Glomerular visceral epithelial cell (primary cell): ENCODE measurements at regions not wholly inside any gene's neighbourhood (a gene's known extent, or its start where the extent isn't known, plus 50 kb on each side); places are given as distances from the start of the nearest gene placed in this dataset.
A peak's percentile ranks its signal among the peaks of the same experiment; 100 is the strongest.
"Not testable (repeated sequence)": the region's sequence is repeated elsewhere in the genome, so short reads cannot be mapped to it uniquely, and the experiment has no call there.

Source experiments
- DNase-seq: peaks from one replicate; pipeline ENCODE4 v3.0.0-alpha.2; 2016; ENCODE audit errors: extremely low spot score

DNA sequence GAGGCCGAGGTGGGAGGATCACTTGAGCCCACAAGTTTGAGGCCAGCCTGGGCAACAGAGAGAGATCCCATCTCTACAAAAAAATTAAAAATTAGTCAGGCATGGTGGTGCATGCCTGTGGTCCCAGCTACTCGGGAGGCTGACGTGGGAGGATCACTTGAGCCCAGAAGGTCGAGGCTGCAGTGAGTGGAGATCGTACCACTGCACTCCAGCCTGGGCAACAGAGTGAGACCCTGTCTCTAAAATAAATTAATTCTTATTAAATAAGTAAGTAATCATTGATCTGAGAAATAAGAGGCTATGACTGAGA is 452.6 kb downstream of the SOX9 start:
- DNase-seq = not testable (repeated sequence)

DNA sequence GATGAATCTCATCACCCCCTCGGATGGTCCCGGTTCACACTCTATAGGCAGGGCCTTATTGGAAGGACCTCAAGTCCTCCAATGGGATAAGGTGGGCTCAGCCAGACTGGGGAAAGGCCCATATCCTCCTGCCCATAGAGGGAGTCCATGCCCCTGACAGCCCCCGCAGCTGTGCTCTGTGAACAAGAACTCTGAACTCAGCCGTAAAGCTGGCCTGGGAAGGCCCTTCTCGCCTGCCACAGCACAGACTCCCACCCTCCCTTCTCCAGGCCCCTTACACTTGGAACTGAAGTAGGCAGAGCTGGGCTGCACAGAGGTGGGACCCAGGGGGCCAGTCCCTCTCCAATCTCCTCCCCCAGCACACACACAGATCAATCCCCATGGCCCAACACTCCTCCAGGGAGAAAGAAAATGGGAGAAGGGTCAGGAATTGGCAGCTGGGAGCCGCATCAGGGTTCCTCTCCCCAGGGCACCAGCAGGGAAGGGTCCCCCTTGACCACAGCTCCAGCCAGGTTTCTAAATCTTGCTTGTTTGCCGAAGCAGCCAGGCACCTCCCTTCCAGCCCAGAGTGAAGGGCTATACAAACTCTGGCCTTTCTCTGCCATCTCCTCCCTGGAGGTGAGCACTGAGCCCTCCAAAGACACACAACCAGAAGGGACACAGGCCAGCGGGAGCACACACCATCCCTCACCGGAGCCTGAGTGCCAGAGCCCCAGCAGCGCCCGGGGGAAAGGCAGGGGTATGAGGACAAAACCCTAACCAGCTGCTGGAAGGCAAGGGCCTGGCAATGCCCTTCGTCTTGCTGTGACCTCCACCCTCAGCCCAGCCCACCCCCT is 454.1 kb downstream of the SOX9 start:
- no peak for DNase-seq

DNA sequence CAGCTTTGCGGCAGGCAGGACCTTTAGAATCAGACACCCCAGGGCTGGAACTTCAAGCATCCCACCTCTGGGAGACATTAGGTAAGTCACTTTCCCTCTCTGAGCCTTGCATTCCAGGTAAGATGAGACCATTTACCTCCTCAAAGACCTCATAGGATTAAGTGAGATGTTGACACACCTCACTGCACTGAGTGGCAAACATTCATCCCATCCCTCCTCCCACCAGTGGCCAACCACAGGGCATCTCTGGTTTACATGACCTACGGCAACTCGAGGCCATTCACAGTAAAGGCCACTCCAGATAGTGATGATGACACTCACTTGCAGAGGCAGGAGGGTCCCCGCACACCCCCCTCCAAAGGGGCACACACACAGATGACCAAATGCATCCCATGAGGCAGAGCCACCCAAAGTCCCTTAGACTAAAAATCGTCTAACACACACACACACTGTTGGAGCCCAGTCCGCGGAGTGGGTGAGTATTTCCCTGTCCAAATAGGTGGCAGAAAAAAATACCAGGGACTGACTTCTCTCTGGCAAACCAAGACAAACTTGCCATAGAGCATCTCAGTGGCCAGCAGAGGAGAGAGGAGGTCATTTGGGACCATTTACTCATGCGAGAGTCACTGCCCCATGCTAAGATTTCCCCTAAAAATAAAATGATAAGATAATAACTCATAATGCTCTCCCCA is 454.9 kb downstream of the SOX9 start:
- DNase-seq = peak; percentile 23

DNA sequence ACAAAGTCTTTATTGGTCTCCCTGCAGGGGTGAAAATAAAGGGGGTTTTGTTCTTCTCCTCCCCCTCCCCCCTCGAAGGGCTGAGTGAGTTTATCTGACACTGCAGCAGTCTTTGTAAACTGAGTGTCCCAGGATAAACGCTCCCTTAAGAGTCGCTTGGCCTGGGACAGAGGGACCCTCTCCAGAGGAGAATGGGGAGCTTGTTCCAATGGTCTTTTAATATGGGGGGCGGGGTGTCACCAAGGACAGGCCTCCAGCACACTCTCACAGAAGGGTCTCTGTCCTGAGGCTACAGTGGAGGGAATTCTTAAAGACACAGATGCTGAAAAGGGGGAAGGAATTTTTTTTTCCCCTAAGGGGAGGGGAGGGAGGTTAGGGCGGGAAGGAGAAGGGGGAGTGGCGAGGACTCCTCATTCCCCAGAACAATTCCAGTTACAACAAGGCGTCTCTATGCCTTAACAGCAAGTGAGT is 455.5 kb downstream of the SOX9 start:
- no peak for DNase-seq

GRCh38 chr17:72578817-72579470 is 458.1 kb downstream of the SOX9 start:
- DNase-seq = no peak

DNA sequence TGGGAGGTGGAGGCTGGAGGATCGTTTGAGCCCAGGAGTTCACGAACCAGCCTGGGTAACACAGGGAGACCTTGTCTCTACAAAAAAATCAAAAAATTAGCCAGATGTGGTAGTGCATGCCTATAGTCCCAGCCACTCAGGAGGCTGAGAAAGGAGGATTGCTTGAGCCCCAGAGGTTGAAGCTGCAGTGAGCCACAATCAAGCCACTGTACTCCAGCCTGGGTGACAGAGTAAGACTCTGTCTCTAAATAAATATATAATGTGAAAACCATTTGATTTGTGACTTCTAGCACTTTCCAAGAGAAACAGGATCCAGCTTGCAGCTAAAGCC is 459.1 kb downstream of the SOX9 start:
- no peak for DNase-seq

DNA sequence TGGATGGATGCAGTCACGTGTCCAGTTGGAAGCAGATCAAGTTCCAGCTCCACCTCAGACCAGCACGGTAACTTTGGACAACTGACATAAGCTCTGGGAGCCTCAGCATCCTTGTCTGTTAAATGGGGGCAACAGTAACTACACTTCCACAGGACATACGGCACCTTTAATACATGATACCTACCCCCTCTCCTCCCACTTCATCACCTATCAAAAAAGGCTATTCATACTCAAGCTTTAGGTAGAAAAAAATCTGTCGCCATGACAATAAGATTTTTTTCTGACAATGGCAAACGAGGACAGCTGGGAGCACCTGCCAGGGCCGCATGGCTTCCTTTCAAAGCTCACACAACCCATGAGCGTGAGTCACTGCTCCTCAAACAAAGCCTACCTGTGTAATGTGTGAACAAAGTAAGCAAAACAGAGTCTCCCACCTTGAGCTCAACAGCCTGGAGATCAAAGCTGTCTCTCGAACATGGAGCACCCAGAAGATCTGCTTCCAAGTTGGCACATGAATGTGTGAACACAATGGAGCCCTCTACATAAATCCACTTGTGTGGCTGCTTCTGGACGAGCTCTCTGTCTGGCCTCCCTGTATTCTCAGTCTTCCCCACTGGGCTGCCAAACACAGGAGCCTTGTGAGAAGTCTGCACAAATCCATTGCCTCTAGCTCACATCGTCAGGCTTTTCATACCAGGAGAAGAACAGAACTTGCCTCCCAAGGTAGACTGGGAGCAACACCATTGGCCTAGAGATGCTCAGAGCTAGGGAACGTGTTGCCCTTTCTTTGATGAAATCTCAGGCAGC is 459.7 kb downstream of the SOX9 start:
- no peak for DNase-seq

GRCh38 chr17:72587156-72587555 is 466.3 kb downstream of the SOX9 start:
- peak; percentile 38 for DNase-seq

GRCh38 chr17:72587773-72588511 is 467.1 kb downstream of the SOX9 start:
- peak; percentile 60 for DNase-seq

DNA sequence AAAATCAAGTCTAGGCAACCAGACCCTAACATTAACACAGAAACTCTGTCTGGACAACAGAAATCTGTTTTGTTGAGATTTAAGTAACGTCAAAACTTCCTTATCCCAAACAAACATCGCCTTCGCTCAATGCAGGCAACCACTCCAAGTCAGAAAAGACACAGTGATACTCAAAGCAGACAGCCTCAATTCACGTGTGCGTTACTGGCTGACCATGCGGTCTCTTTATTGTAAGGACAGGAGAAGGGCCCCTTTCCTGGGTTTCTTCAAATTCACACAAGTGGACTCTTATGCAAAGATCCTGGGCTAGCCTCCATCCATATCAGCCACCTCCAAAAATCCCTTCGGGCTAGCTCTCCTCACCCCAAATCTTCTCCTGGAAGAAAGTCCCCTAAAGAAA is 467.7 kb downstream of the SOX9 start:
- DNase-seq = peak; percentile 22

DNA sequence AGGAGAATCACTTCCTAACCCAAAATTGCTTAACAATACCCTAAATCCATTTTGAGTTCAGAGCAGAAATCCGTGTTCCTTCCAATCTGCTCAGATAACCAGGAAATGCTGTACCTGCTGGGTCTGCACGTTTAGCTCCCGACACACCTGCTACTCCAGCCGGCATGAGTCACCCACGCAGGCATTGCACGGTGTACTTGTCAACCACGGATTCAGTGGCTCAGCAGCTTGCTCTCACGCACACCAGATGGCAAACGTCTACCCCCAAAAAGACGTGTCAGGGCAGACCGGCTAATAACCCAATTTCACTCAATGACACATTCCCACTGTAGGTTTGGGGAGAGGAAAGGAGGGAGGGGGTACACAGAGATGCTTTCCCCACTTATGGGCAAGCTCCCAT is 468.1 kb downstream of the SOX9 start:
- peak; percentile 90 for DNase-seq

DNA sequence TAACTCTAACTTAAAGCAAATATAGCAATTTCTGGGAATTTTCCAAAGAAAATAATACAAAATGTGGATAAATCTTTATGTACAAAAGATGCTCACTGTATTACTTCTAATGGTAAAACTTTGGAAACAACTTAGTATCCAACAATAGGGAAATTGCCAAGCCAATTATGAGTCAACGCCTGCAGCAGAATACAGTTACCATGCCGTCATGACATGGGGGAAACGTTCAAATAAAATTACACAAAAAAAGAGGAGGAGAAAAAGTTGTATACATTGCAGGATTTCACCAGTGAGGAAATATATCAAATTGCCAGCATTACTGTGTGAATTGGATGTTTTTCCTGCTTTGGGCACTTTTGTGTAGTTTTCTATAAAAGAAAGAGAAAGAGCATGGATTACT is 469.6 kb downstream of the SOX9 start:
- DNase-seq = peak; percentile 47

DNA sequence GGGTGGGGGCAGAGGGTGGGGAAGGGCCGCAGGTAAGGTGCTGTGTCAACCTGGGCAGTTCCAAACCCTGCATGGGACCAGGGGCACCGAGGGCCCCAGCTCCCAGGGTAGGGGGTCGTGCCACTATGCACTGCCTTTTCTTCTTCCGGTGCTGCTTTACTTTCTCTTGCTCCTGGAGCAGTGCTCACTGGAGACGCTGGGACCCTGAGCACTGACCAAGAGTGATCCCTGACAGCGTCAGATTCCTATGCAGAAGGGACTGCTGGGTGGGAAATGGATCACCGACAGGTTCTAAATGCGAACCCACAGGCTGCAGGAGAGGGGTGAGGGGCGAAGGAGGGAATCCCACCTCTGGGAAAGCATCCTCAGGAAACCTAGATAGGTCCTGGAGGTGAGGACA is 470.1 kb downstream of the SOX9 start:
- no peak for DNase-seq

DNA sequence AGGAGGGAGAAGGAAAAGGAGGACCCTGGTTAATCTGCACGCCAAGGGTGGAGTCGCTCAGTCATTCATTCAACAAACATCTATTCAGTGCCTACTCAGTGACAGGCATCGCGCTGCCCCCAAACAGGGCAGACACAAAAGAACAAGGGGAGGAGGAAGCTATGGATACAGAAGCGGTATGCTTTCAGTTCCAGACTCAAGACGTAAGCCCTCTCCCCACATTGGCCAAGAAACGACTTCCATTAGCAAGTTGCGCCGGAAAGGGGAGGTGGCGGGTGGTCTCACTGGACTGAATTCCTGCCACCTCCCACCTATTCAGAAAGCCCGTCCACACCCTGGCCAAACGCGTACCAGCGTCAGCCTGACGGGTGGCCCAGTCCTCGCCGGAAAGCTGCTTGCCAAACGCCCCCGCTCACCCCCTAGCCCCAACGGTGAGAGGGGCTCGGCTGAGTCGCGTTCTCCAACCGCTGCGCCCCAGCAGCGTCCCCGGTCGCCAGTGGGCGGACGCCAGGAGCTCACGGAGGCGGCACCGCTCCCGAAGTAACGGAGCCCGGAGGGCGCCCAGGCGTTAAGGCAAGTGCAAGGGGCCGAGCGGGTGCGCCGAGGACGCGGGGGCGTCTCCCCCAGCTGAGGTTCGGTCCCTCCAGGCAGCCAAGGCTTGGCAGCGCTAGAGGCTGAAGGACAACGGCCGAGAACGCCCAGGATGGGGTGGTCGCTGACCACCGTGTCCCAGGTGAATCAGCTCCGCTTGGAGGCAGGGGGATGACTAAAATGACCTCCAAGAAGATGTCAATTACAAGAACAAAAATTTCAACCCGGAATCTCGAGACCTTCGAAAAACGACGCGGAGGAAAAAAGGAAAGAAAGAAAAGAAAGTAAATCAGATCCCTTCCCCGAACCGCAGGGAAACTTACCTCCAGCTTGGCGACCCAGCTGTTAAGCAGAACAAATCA is 470.7 kb downstream of the SOX9 start:
- DNase-seq = peak; percentile 48

- peak; percentile 94 for DNase-seq
Measured at GRCh38 chr17:72592242-72592966, 471.6 kb downstream of the SOX9 start.

DNA sequence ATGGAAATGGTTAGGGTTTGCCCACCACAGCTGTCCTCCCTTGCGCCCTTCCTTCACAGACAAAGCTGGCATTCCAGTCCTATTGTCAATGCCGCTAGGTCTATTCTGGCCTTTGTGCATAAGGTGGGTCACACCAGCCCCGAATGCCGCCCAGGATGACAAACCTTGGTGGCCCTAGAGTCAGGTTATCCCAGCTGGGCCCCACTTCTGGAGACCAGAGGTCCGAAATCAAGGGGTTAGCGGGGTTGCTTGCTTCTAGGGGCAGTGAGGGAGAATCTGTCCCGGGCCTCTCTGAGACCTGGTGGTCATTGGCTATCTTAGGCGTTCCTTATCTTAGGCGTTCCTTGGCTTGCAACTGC is 472.1 kb downstream of the SOX9 start:
- no peak for DNase-seq

DNA sequence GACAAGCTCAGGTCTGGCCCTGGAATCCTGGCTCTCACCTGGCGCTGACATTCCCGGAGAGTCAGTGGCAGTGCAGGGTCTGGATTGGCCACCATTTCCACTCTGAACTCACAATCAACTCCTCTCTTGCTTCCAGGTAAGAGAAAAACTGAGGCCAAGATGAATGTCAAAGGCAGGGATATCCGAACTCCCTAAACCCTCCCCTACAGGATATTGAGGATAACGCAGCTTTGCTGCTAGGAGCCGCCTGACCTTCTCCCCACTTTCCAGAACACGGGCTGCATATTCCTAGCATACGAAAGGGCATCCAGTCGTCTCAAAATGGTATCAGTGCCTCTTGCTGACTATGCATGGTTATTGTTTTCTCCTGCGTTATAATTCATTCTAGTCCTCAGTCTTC is 473.4 kb downstream of the SOX9 start:
- no peak for DNase-seq
